Stimulated activated CD4-positive, alpha-beta T cell treated with anti-CD3 and anti-CD28 coated beads, TNF-alpha, amount 100 ng/mL, for 24 hours (primary cell): ENCODE measurements at regions not wholly inside any gene's neighbourhood (a gene's known extent, or its start where the extent isn't known, plus 50 kb on each side); places are given as distances from the start of the nearest gene placed in this dataset.
"Not testable (repeated sequence)": the region's sequence is repeated elsewhere in the genome, so short reads cannot be mapped to it uniquely, and the experiment has no call there.

Experiments used
- DNase-seq, 3 experiments: peaks; one replicate each; pipeline ENCODE4 v3.0.0-alpha.2; 2020; ENCODE audit warnings: low read depth in 3 of 3

- no peak for DNase-seq
These were observed 134.0 kb downstream of the SST start for GRCh38 chr3:187536185-187536584.

GRCh38 chr3:187533797-187534196, 136.4 kb downstream of the SST start:
- no peak for DNase-seq

- DNase-seq: no peak
These were observed 138.4 kb downstream of the SST start for GRCh38 chr3:187531831-187532230.

GRCh38 chr3:187522890-187523289, 147.3 kb downstream of the SST start:
- no peak for DNase-seq

- DNase-seq: no peak
These were observed 147.9 kb downstream of the SST start for GRCh38 chr3:187522293-187522692.

GRCh38 chr3:187521546-187521945, 148.6 kb downstream of the SST start:
- no peak for DNase-seq

GRCh38 chr3:187520027-187520945, 149.9 kb downstream of the SST start:
- no peak for DNase-seq

- no peak for DNase-seq
These were observed 150.7 kb downstream of the SST start for GRCh38 chr3:187519428-187519890.

- no peak for DNase-seq
These were observed 150.4 kb downstream of the RTP4 start for GRCh38 chr3:187518616-187519015.

- no peak for DNase-seq
These were observed 150.0 kb downstream of the RTP4 start for GRCh38 chr3:187518207-187518606.

GRCh38 chr3:187516446-187517185, 148.4 kb downstream of the RTP4 start:
- DNase-seq: no peak

- no peak for DNase-seq
These were observed 139.7 kb downstream of the RTP4 start for GRCh38 chr3:187507905-187508304.

GRCh38 chr3:187507266-187507665, 139.1 kb downstream of the RTP4 start:
- DNase-seq: no peak

GRCh38 chr3:187504435-187504834, 136.2 kb downstream of the RTP4 start:
- DNase-seq: no peak

- no peak for DNase-seq
These were observed 130.1 kb downstream of the RTP4 start for GRCh38 chr3:187498211-187498724.

- DNase-seq: no peak
These were observed 128.9 kb downstream of the RTP4 start for GRCh38 chr3:187497052-187497451.

GRCh38 chr3:187494056-187494455, 125.9 kb downstream of the RTP4 start:
- DNase-seq: not testable (repeated sequence)

- DNase-seq: no peak
These were observed 123.2 kb downstream of the RTP4 start for GRCh38 chr3:187491371-187491770.

- DNase-seq: no peak
These were observed 122.2 kb downstream of the RTP4 start for GRCh38 chr3:187490366-187490765.

- no peak for DNase-seq
These were observed 116.5 kb downstream of the RTP4 start for GRCh38 chr3:187484547-187485295.

- DNase-seq: no peak
These were observed 113.2 kb downstream of the RTP4 start for GRCh38 chr3:187481426-187481825.

- DNase-seq: not testable (repeated sequence)
These were observed 107.4 kb downstream of the RTP4 start for GRCh38 chr3:187475613-187476012.
